ENCODE measurements at regions not wholly inside any gene's neighbourhood (a gene's known extent, or its start where the extent isn't known, plus 50 kb on each side); places are given as distances from the start of the nearest gene placed in this dataset.

GRCh38 chr5:54691656-54692055 is 174.1 kb downstream of the SNX18 start:
- TF ChIP-seq, protein P1, sequence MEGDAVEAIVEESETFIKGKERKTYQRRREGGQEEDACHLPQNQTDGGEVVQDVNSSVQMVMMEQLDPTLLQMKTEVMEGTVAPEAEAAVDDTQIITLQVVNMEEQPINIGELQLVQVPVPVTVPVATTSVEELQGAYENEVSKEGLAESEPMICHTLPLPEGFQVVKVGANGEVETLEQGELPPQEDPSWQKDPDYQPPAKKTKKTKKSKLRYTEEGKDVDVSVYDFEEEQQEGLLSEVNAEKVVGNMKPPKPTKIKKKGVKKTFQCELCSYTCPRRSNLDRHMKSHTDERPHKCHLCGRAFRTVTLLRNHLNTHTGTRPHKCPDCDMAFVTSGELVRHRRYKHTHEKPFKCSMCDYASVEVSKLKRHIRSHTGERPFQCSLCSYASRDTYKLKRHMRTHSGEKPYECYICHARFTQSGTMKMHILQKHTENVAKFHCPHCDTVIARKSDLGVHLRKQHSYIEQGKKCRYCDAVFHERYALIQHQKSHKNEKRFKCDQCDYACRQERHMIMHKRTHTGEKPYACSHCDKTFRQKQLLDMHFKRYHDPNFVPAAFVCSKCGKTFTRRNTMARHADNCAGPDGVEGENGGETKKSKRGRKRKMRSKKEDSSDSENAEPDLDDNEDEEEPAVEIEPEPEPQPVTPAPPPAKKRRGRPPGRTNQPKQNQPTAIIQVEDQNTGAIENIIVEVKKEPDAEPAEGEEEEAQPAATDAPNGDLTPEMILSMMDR (IDR thresholded peaks at IDR 0.05) = no peak
- TF ChIP-seq EP300 (IDR thresholded peaks at IDR 0.05) = no peak
